ENCODE measurements at regions not wholly inside any gene's neighbourhood (a gene's known extent, or its start where the extent isn't known, plus 50 kb on each side); places are given as distances from the start of the nearest gene placed in this dataset.

- no peak overlapping the region for H3K4me3 Mint-ChIP-seq
- H3K27me3 Mint-ChIP-seq = peaks cover 19% of the 10 kb centered on the region
- intact Hi-C loops (cut with micrococcal nuclease) = no loop called here
- H3K9me3 Mint-ChIP-seq = peaks cover 6% of the 10 kb centered on the region
- no peak overlapping the region for H3K27ac Mint-ChIP-seq
- H3K36me3 Mint-ChIP-seq (ENCODE audit: low read depth) = peaks cover 5% of the 10 kb centered on the region
- peaks cover under 1% of the 10 kb centered on the region for H3K4me1 Mint-ChIP-seq (ENCODE audit: low read depth)
Measured at GRCh38 chr10:69709366-69709941, 79.4 kb downstream of the FAM241B start.

GRCh38 chr10:69710008-69710888, 80.2 kb downstream of the FAM241B start:
- Mint-ChIP-seq H3K36me3 (ENCODE audit: low read depth) (no peaks in the 10 kb centered on the region), H3K27me3 (peaks cover 19% of the 10 kb centered on the region), H3K4me3 (no peak overlapping the region), H3K4me1 (ENCODE audit: low read depth) (no peaks in the 10 kb centered on the region), H3K27ac (no peak overlapping the region), H3K9me3 (no peaks in the 10 kb centered on the region)
- intact Hi-C loops (cut with micrococcal nuclease) = no loop called here

GRCh38 chr10:69712342-69712741, 82.3 kb downstream of the FAM241B start:
- H3K9me3 Mint-ChIP-seq = no peaks in the 10 kb centered on the region
- no peaks in the 10 kb centered on the region for H3K4me1 Mint-ChIP-seq (ENCODE audit: low read depth)
- peaks cover 17% of the 10 kb centered on the region for H3K27me3 Mint-ChIP-seq
- H3K27ac Mint-ChIP-seq = no peak overlapping the region
- no peaks in the 10 kb centered on the region for H3K36me3 Mint-ChIP-seq (ENCODE audit: low read depth)
- H3K4me3 Mint-ChIP-seq = no peak overlapping the region
- intact Hi-C loops (cut with micrococcal nuclease) = no loop called here

- Mint-ChIP-seq H3K4me1 (ENCODE audit: low read depth) (no peaks in the 10 kb centered on the region), H3K4me3 (no peak overlapping the region), H3K36me3 (ENCODE audit: low read depth) (no peaks in the 10 kb centered on the region), H3K27me3 (peaks cover 11% of the 10 kb centered on the region), H3K9me3 (no peaks in the 10 kb centered on the region), H3K27ac (no peak overlapping the region)
- intact Hi-C loops (cut with micrococcal nuclease) = no loop called here
Measured at GRCh38 chr10:69714572-69714971, 84.5 kb downstream of the FAM241B start.

GRCh38 chr10:69715156-69715898, 85.3 kb downstream of the FAM241B start:
- Mint-ChIP-seq H3K27ac (no peak overlapping the region), H3K4me3 (no peak overlapping the region), H3K36me3 (ENCODE audit: low read depth) (no peaks in the 10 kb centered on the region), H3K9me3 (no peaks in the 10 kb centered on the region), H3K4me1 (ENCODE audit: low read depth) (no peaks in the 10 kb centered on the region), H3K27me3 (peaks cover 11% of the 10 kb centered on the region)
- intact Hi-C loops (cut with micrococcal nuclease) = no loop called here

GRCh38 chr10:69715899-69716606, 85.7 kb upstream of the COL13A1 start:
- Mint-ChIP-seq H3K9me3 (no peaks in the 10 kb centered on the region), H3K27ac (no peak overlapping the region), H3K4me3 (no peak overlapping the region), H3K4me1 (ENCODE audit: low read depth) (no peaks in the 10 kb centered on the region), H3K36me3 (ENCODE audit: low read depth) (no peaks in the 10 kb centered on the region), H3K27me3 (peaks cover 7% of the 10 kb centered on the region)
- intact Hi-C loops (cut with micrococcal nuclease) = loop anchor here (2.0 kb wide), 1 partner anchor 71 kb away; no protein-coding TSS in a partner anchor

- Mint-ChIP-seq H3K27me3 (peaks cover 9% of the 10 kb centered on the region), H3K4me3 (no peak overlapping the region), H3K9me3 (no peaks in the 10 kb centered on the region), H3K36me3 (ENCODE audit: low read depth) (no peaks in the 10 kb centered on the region), H3K4me1 (ENCODE audit: low read depth) (no peaks in the 10 kb centered on the region), H3K27ac (no peak overlapping the region)
- intact Hi-C loops (cut with micrococcal nuclease) = loop anchor here (1.0 to 2.0 kb wide), 2 partner anchors 72 to 202 kb away; no protein-coding TSS in a partner anchor
Measured at GRCh38 chr10:69716711-69717560, 84.8 kb upstream of the COL13A1 start.

GRCh38 chr10:69718951-69719350, 82.8 kb upstream of the COL13A1 start:
- H3K4me1 Mint-ChIP-seq (ENCODE audit: low read depth) = no peaks in the 10 kb centered on the region
- no peaks in the 10 kb centered on the region for H3K36me3 Mint-ChIP-seq (ENCODE audit: low read depth)
- H3K4me3 Mint-ChIP-seq = no peak overlapping the region
- peaks cover 11% of the 10 kb centered on the region for H3K27me3 Mint-ChIP-seq
- no peak overlapping the region for H3K27ac Mint-ChIP-seq
- H3K9me3 Mint-ChIP-seq = no peaks in the 10 kb centered on the region
- intact Hi-C loops (cut with micrococcal nuclease) = no loop called here

- peaks cover 7% of the 10 kb centered on the region for H3K27me3 Mint-ChIP-seq
Measured at GRCh38 chr10:69721690-69722310, 79.9 kb upstream of the COL13A1 start.

GRCh38 chr10:69723653-69724052, 78.1 kb upstream of the COL13A1 start:
- no peak overlapping the region for H3K4me3 Mint-ChIP-seq
- no peak overlapping the region for H3K27ac Mint-ChIP-seq
- no peaks in the 10 kb centered on the region for H3K4me1 Mint-ChIP-seq (ENCODE audit: low read depth)
- H3K27me3 Mint-ChIP-seq = peaks cover 7% of the 10 kb centered on the region
- no peaks in the 10 kb centered on the region for H3K9me3 Mint-ChIP-seq
- intact Hi-C loops (cut with micrococcal nuclease) = no loop called here
- no peaks in the 10 kb centered on the region for H3K36me3 Mint-ChIP-seq (ENCODE audit: low read depth)

More at GRCh38 chr10:69721690-69722310, 79.9 kb upstream of the COL13A1 start:
- Mint-ChIP-seq H3K9me3 (no peaks in the 10 kb centered on the region), H3K36me3 (ENCODE audit: low read depth) (no peaks in the 10 kb centered on the region), H3K4me3 (no peak overlapping the region), H3K4me1 (ENCODE audit: low read depth) (no peaks in the 10 kb centered on the region), H3K27ac (no peak overlapping the region)
- intact Hi-C loops (cut with micrococcal nuclease) = no loop called here

GRCh38 chr10:69726850-69727249, 74.9 kb upstream of the COL13A1 start:
- H3K4me1 Mint-ChIP-seq (ENCODE audit: low read depth) = no peaks in the 10 kb centered on the region
- H3K27ac Mint-ChIP-seq = no peak overlapping the region
- intact Hi-C loops (cut with micrococcal nuclease) = no loop called here
- H3K9me3 Mint-ChIP-seq = no peaks in the 10 kb centered on the region
- H3K36me3 Mint-ChIP-seq (ENCODE audit: low read depth) = no peaks in the 10 kb centered on the region
- peaks cover 4% of the 10 kb centered on the region for H3K27me3 Mint-ChIP-seq
- no peak overlapping the region for H3K4me3 Mint-ChIP-seq

GRCh38 chr10:69728335-69728870, 73.3 kb upstream of the COL13A1 start:
- no peak overlapping the region for H3K4me3 Mint-ChIP-seq
- intact Hi-C loops (cut with micrococcal nuclease) = no loop called here
- no peak overlapping the region for H3K27ac Mint-ChIP-seq
- H3K27me3 Mint-ChIP-seq = peaks cover 4% of the 10 kb centered on the region
- no peaks in the 10 kb centered on the region for H3K4me1 Mint-ChIP-seq (ENCODE audit: low read depth)
- no peaks in the 10 kb centered on the region for H3K9me3 Mint-ChIP-seq
- no peaks in the 10 kb centered on the region for H3K36me3 Mint-ChIP-seq (ENCODE audit: low read depth)

All from dendritic cell treated with granulocyte-macrophage colony-stimulating factor and Interleukin-4, amounts not matched to agents 40 ng/mL and 50 ng/mL, for 4 days (primary cell).